ENCODE measurements at regions not wholly inside any gene's neighbourhood (a gene's known extent, or its start where the extent isn't known, plus 50 kb on each side); places are given as distances from the start of the nearest gene placed in this dataset.

DNA sequence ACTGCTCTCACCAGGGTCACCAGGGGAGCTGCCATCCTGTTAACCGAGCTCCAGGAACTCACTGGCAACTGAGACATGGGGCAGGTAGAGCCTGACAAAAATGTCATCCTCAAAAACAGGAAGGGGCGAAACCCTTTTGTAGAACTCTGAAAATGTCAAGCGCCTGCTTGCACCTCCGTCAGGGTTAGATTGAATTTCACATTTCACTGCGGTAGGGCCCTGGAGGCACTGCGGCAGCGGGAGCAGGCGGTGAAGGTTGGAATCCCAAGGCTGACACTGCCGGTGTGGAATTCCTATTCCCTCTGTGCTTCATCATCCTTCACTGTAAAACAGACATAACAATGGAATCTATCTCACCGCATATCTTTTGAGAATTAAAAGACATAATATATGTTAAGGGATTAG is 142.8 kb upstream of the TMCC3 start:
- no peak overlapping the region for H3K4me3 ChIP-seq (ENCODE audit: low read depth in 2 of 2, low read length in 2 of 2)
- intact Hi-C loops (cut with micrococcal nuclease; ENCODE audit: unreplicated experiment), result no loop called here
- TF ChIP-seq REST (IDR thresholded peaks at IDR 0.05; ENCODE audit: insufficient read depth in 1 of 2, low read depth in 2 of 2, low read length in 1 of 2) (no peak), POLR2AphosphoS5 (IDR thresholded peaks at IDR 0.05; ENCODE audit: low read depth, low read length) (no peak), CTCF (IDR thresholded peaks at IDR 0.05) (no peak), TCF7L2 (IDR thresholded peaks at IDR 0.05; ENCODE audit: low read depth, low read length) (no peak), SIN3A (IDR thresholded peaks at IDR 0.05; ENCODE audit: borderline replicate concordance, insufficient read depth, low read depth, low read length) (no peak)
- H3K9me3 ChIP-seq (ENCODE audit: control insufficient read depth, insufficient read depth, low read depth, low read length), result no peaks in the 10 kb centered on the region
- no peaks in the 10 kb centered on the region for H3K36me3 ChIP-seq (ENCODE audit: control insufficient read depth, insufficient read depth, low read length)
- CTCF ChIA-PET, result no interaction called here
- POLR2A ChIA-PET, result interaction anchor here (0.6 kb wide), 1 partner anchor 169 kb away, joined by 4 read pairs; no protein-coding TSS in a partner anchor
- H3K4me1 ChIP-seq (ENCODE audit: control insufficient read depth, insufficient read depth, low read length), result no peaks in the 10 kb centered on the region
- 0 out of 2 replicates have a peak, but pooled peaks cover 2% of the 10 kb centered on the region for H3K27me3 ChIP-seq (ENCODE audit: control insufficient read depth, insufficient read depth, low read length)
- ATAC-seq, result no peak
- no peak overlapping the region for H3K27ac ChIP-seq (ENCODE audit: low read length)
- no peak for DNase-seq (ENCODE audit: low read depth, low spot score)
- no TSS peak for BruUV-seq (replicated peaks)
- in situ Hi-C loops (cut with HindIII; ENCODE audit: low pct_unique_long_range_greater_than_20kb, low sequenced_read_pairs), result no loop called here

DNA sequence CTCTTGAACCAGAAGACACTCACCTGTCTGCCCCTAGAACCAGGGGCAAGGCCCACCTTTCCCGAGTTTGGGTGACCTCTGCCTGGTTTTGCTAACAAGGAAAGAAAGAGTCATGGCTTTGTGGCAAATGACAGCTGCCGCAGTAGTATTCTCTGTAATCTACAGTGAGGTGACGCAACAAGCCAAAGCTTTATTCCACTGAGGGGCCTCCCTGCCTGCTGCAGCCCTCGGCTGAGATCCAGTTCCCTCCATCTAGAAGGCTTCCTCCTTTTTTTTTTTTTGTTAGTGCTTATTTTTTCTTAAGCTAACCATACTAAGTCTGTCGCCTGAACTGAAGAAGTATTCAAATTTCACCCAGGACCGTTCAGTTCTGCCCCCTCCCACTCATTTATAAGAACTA is 142.3 kb upstream of the TMCC3 start:
- no peak overlapping the region for H3K4me3 ChIP-seq (ENCODE audit: low read depth in 2 of 2, low read length in 2 of 2)
- no peak for TF ChIP-seq TCF7L2 (IDR thresholded peaks at IDR 0.05; ENCODE audit: low read depth, low read length)
- TF ChIP-seq CTCF (IDR thresholded peaks at IDR 0.05), result no peak
- TF ChIP-seq POLR2AphosphoS5 (IDR thresholded peaks at IDR 0.05; ENCODE audit: low read depth, low read length), result no peak
- no peaks in the 10 kb centered on the region for H3K4me1 ChIP-seq (ENCODE audit: control insufficient read depth, insufficient read depth, low read length)
- in situ Hi-C loops (cut with HindIII; ENCODE audit: low pct_unique_long_range_greater_than_20kb, low sequenced_read_pairs) (no loop called here), intact Hi-C loops (cut with micrococcal nuclease; ENCODE audit: unreplicated experiment) (no loop called here)
- H3K27me3 ChIP-seq (ENCODE audit: control insufficient read depth, insufficient read depth, low read length), result 0 out of 2 replicates have a peak, but pooled peaks cover 2% of the 10 kb centered on the region
- no peak overlapping the region for H3K27ac ChIP-seq (ENCODE audit: low read length)
- ChIA-PET CTCF (no interaction called here), POLR2A (interaction anchor here (0.6 kb wide), 1 partner anchor 170 kb away, joined by 4 read pairs; no protein-coding TSS in a partner anchor)
- no peak for DNase-seq (ENCODE audit: low read depth, low spot score)
- no peaks in the 10 kb centered on the region for H3K36me3 ChIP-seq (ENCODE audit: control insufficient read depth, insufficient read depth, low read length)
- no TSS peak for BruUV-seq (replicated peaks)
- no peak for ATAC-seq
- no peaks in the 10 kb centered on the region for H3K9me3 ChIP-seq (ENCODE audit: control insufficient read depth, insufficient read depth, low read depth, low read length)

All from Panc1 (cell line).